HepG2 (cell line): ENCODE measurements at regions not wholly inside any gene's neighbourhood (a gene's known extent, or its start where the extent isn't known, plus 50 kb on each side); places are given as distances from the start of the nearest gene placed in this dataset.

Source experiments
- ELF1 ChIP-seq: sonication (generic); formaldehyde crosslinking; IDR thresholded peaks from 2 replicates; pipeline ENCODE4 v1.4.0; 2020; ENCODE audit warnings: missing genetic modification reagents
- POLR2A ChIP-seq, 2 experiments: IDR thresholded peaks; 2 replicates each; pipeline ENCODE4 v1.6.1; 2011; ENCODE audit warnings: low read depth in 2 of 2, low read length in 2 of 2, mild to moderate bottlenecking in 1 of 2, moderate library complexity in 1 of 2; ENCODE audit not compliant: insufficient read depth in 1 of 2
- RBAK ChIP-seq: sonication (generic); formaldehyde crosslinking; IDR thresholded peaks from 2 replicates; pipeline ENCODE4 v1.5.1; 2020; ENCODE audit warnings: mild to moderate bottlenecking, missing genetic modification reagents
- RBFOX2 ChIP-seq: fragments of 200-400 bp; formaldehyde crosslinking; IDR thresholded peaks from 2 replicates; pipeline ENCODE4 v1.6.1; 2017; ENCODE audit warnings: low read depth, mild to moderate bottlenecking, low read length
- REST ChIP-seq, 2 experiments: IDR thresholded peaks; 2 replicates each; pipeline ENCODE4 v1.6.1; 2011 to 2012; ENCODE audit warnings: low read length in 2 of 2, borderline replicate concordance in 1 of 2, low read depth in 1 of 2, mild to moderate bottlenecking in 1 of 2, moderate library complexity in 1 of 2
- RFX5 ChIP-seq: IDR thresholded peaks from 2 replicates; pipeline ENCODE4 v1.6.1; 2011; ENCODE audit warnings: low read depth, low read length, improper control_type of control experiment
- SIX1 ChIP-seq: sonication (generic); formaldehyde crosslinking; IDR thresholded peaks from 2 replicates; pipeline ENCODE4 v1.4.0; 2020; ENCODE audit warnings: missing genetic modification reagents, borderline replicate concordance
- SMC3 ChIP-seq: IDR thresholded peaks from 2 replicates; pipeline ENCODE4 v1.6.1; 2011; ENCODE audit warnings: low read length, improper control_type of control experiment
- ZNF678 ChIP-seq: sonication (generic); formaldehyde crosslinking; IDR thresholded peaks from 2 replicates; pipeline ENCODE4 v1.4.0; 2020; ENCODE audit warnings: mild to moderate bottlenecking, missing genetic modification reagents

- TF ChIP-seq SIX1 (CRISPR knock-in tag) (no peak), ZNF678 (CRISPR knock-in tag) (no peak), RBAK (no peak), SMC3 (no peak), ELF1 (CRISPR knock-in tag) (no peak), REST (IDR thresholded peaks at IDR 0.05; ENCODE audit: borderline replicate concordance in 1 of 2, low read depth in 1 of 2, low read length in 2 of 2) (no peak), RFX5 (no peak), RBFOX2 (no peak), POLR2A (IDR thresholded peaks at IDR 0.05; ENCODE audit: insufficient read depth in 1 of 2, low read depth in 2 of 2, low read length in 2 of 2) (no peak)
Measured at GRCh38 chr4:31334086-31334910, 614.1 kb downstream of the PCDH7 start.
